DND-41 (cell line): ENCODE measurements at regions not wholly inside any gene's neighbourhood (a gene's known extent, or its start where the extent isn't known, plus 50 kb on each side); places are given as distances from the start of the nearest gene placed in this dataset.

ENCODE experiments used
- CTCF ChIP-seq: IDR thresholded peaks from 2 replicates; pipeline ENCODE4 v1.5.1; 2012; ENCODE audit warnings: borderline replicate concordance, low read length, moderate library complexity, mild to moderate bottlenecking; ENCODE audit not compliant: poor library complexity, severe bottlenecking; ENCODE audit errors: extremely low read depth
- EZH2 ChIP-seq: IDR thresholded peaks from 3 replicates; pipeline ENCODE4 v1.6.1; 2012; ENCODE audit warnings: borderline replicate concordance, low read depth, mild to moderate bottlenecking, moderate library complexity, low read length, inconsistent platforms; ENCODE audit not compliant: severe bottlenecking

GRCh38 chr10:10702211-10702610 is 315.5 kb upstream of the CELF2 start:
- TF ChIP-seq CTCF, result no peak
- TF ChIP-seq EZH2, result no peak
